ENCODE measurements at regions not wholly inside any gene's neighbourhood (a gene's known extent, or its start where the extent isn't known, plus 50 kb on each side); places are given as distances from the start of the nearest gene placed in this dataset.
A peak's percentile ranks its signal among the peaks of the same experiment; 100 is the strongest.

DNA sequence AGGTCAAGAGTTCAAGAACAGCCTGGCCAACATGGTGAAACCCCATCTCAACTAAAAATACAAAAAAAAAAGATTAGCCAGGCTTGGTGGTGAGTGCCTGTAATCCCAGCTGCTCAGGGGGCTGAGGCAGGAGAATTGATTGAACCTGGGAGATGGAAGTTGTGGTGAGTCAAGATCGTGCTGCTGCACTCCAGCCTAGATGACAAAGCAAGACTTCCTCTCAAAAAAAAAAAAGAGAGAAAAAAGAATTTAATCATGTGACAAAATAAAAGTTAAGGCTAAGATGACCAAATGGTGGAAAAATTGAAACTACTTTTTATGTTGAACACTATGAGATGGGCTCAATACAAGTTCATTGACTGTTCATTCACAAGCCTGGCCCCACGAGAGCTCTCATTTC lies 141.1 kb upstream of the WDR11 start (continued):
- TF ChIP-seq E2F6 (IDR thresholded peaks at IDR 0.05; ENCODE audit: borderline replicate concordance, low read depth) = no peak

GRCh38 chr10:120711860-120712259 lies 139.3 kb upstream of the WDR11 start:
- CTCF ChIA-PET = no interaction called here

GRCh38 chr10:120713573-120714205 lies 137.5 kb upstream of the WDR11 start:
- Histone ChIP-seq H3K4me3 (no peak overlapping the region), H3K27ac (no peak overlapping the region), H3K9me3 (no peaks in the 10 kb centered on the region), H3K4me1 (no peaks in the 10 kb centered on the region), H3K4me2 (no peak overlapping the region)
- no peak for TF ChIP-seq ATOH8 (CRISPR knock-in tag; IDR thresholded peaks at IDR 0.05; ENCODE audit: low read depth)
- CTCF ChIA-PET = interaction anchor here (0.5 kb wide), 1 partner anchor 401 kb away, joined by 4 read pairs; no protein-coding TSS in a partner anchor
- DNase-seq (ENCODE audit: low read depth in 1 of 2, low spot score in 1 of 2) (no peak), ATAC-seq (no peak), FAIRE-seq (no peak)
- WGBS (ENCODE audit: missing lambda C conversion rate) = 3% methylated on average over 2 of the region's 2 CpGs
- POLR2A ChIA-PET = no interaction called here

More at GRCh38 chr10:120711860-120712259, 139.3 kb upstream of the WDR11 start:
- TF ChIP-seq E2F6 (IDR thresholded peaks at IDR 0.05; ENCODE audit: borderline replicate concordance, low read depth) = no peak
- TF ChIP-seq ATOH8 (CRISPR knock-in tag; IDR thresholded peaks at IDR 0.05; ENCODE audit: low read depth) = no peak
- TF ChIP-seq RAD21 (conservative IDR thresholded peaks at IDR 0.05 in 1 of 2, IDR thresholded peaks at IDR 0.05 in 1 of 2) = no peak
- TF ChIP-seq MAFK (IDR thresholded peaks at IDR 0.05; ENCODE audit: partially characterized antibody) = peak; percentile 89
- TF ChIP-seq RARB (CRISPR knock-in tag; IDR thresholded peaks at IDR 0.05) = no peak
- Histone ChIP-seq H3K27ac (no peak overlapping the region), H3K4me3 (no peak overlapping the region), H3K9me3 (no peaks in the 10 kb centered on the region), H3K4me1 (no peaks in the 10 kb centered on the region), H3K4me2 (no peak overlapping the region)
- WGBS (ENCODE audit: missing lambda C conversion rate) = 22% methylated on average over 5 of the region's 5 CpGs
- POLR2A ChIA-PET = no interaction called here
- FAIRE-seq (no peak), DNase-seq (ENCODE audit: low read depth in 1 of 2, low spot score in 1 of 2) (no peak), ATAC-seq (no peak)

GRCh38 chr10:120715171-120715570 lies 136.0 kb upstream of the WDR11 start:
- no peak for DNase-seq (ENCODE audit: low read depth in 1 of 2, low spot score in 1 of 2)
- Histone ChIP-seq H3K4me3 (no peak overlapping the region), H3K4me1 (no peaks in the 10 kb centered on the region), H3K27ac (no peak overlapping the region), H3K4me2 (no peak overlapping the region), H3K9me3 (no peaks in the 10 kb centered on the region)
- WGBS (ENCODE audit: missing lambda C conversion rate) = 3% methylated on average over 3 of the region's 3 CpGs
- ATAC-seq = no peak
- CTCF ChIA-PET = no interaction called here
- POLR2A ChIA-PET = no interaction called here
- TF ChIP-seq HOXB13 (CRISPR knock-in tag; IDR thresholded peaks at IDR 0.05; ENCODE audit: low read depth) (no peak), GATA3 (IDR thresholded peaks at IDR 0.05; ENCODE audit: borderline replicate concordance) (no peak), ESRRA (IDR thresholded peaks at IDR 0.05; ENCODE audit: borderline replicate concordance, low read length) (no peak), MAZ (IDR thresholded peaks at IDR 0.05; ENCODE audit: borderline replicate concordance, low read depth, low read length) (no peak), RARB (CRISPR knock-in tag; IDR thresholded peaks at IDR 0.05) (no peak), ZC3H11A (IDR thresholded peaks at IDR 0.05) (no peak), MAX (IDR thresholded peaks at IDR 0.05) (no peak), CHD2 (IDR thresholded peaks at IDR 0.05; ENCODE audit: low read length, partially characterized antibody) (no peak), E2F6 (IDR thresholded peaks at IDR 0.05; ENCODE audit: borderline replicate concordance, low read depth) (no peak), NR3C1 (IDR thresholded peaks at IDR 0.05) (no peak), NPAS2 (CRISPR knock-in tag; IDR thresholded peaks at IDR 0.05; ENCODE audit: borderline replicate concordance) (no peak), JUN (IDR thresholded peaks at IDR 0.05) (no peak), HOXB5 (CRISPR knock-in tag; IDR thresholded peaks at IDR 0.05) (no peak), EHF (CRISPR knock-in tag; IDR thresholded peaks at IDR 0.05) (no peak)
- no peak for FAIRE-seq
